K562 (cell line): ENCODE measurements at regions not wholly inside any gene's neighbourhood (a gene's known extent, or its start where the extent isn't known, plus 50 kb on each side); places are given as distances from the start of the nearest gene placed in this dataset.

Source experiments
- CGGBP1 ChIP-seq: fragments of 250-450 bp; sonication (Bioruptor Pico); IDR thresholded peaks from 2 replicates; pipeline ENCODE4 v1.9.0; 2021; ENCODE audit warnings: mild to moderate bottlenecking
- CHCHD3 ChIP-seq: fragments of 250-450 bp; sonication (Bioruptor Pico); IDR thresholded peaks from 2 replicates; pipeline ENCODE4 v2.1.2; 2022; ENCODE audit warnings: mild to moderate bottlenecking
- DIDO1 ChIP-seq: fragments of 450-650 bp; IDR thresholded peaks from 2 replicates; pipeline ENCODE4 v1.6.1; 2016; ENCODE audit warnings: low read depth, missing biosample characterization, missing genetic modification characterization
- DLX4 ChIP-seq: fragments of 250-450 bp; sonication (Bioruptor Pico); IDR thresholded peaks from 2 replicates; pipeline ENCODE4 v1.6.1; 2021; ENCODE audit warnings: mild to moderate bottlenecking
- ESRRA ChIP-seq: fragments of 450-650 bp; IDR thresholded peaks from 2 replicates; pipeline ENCODE4 v1.6.1; 2014; ENCODE audit warnings: low read depth, mild to moderate bottlenecking, moderate library complexity, borderline replicate concordance
- GABPA ChIP-seq: fragments of 200-800 bp; sonication (Bioruptor generic); conservative IDR thresholded peaks from 2 replicates; pipeline ENCODE4 v1.6.1; 2016; ENCODE audit warnings: low read depth, missing genetic modification characterization, missing compliant biosample characterization
- HMG20A ChIP-seq: fragments of 450-650 bp; formaldehyde crosslinking; conservative IDR thresholded peaks from 2 replicates; pipeline ENCODE4 v1.4.0; 2020; ENCODE audit warnings: mild to moderate bottlenecking, mixed read lengths
- HMGN3 ChIP-seq: IDR thresholded peaks from 2 replicates; pipeline ENCODE4 v1.6.1; 2011; ENCODE audit warnings: borderline replicate concordance, low read depth, mild to moderate bottlenecking, mixed read lengths, low read length; ENCODE audit not compliant: insufficient read length; ENCODE audit errors: extremely low read depth
- KDM4B ChIP-seq, 2 experiments: fragments of 450-650 bp in 1 of 2; sonication (generic) in 1 of 2; IDR thresholded peaks; 2 replicates each; pipeline ENCODE4 v1.6.1; 2016 to 2017; ENCODE audit warnings: borderline replicate concordance in 2 of 2, antibody characterized with exemption in 1 of 2, low read depth in 1 of 2, mild to moderate bottlenecking in 1 of 2
- NCOR1 ChIP-seq: fragments of 450-650 bp; IDR thresholded peaks from 2 replicates; pipeline ENCODE4 v1.6.1; 2016; ENCODE audit warnings: mild to moderate bottlenecking, moderate library complexity
- PHF20 ChIP-seq: fragments of 450-650 bp; IDR thresholded peaks from 2 replicates; pipeline ENCODE4 v1.6.1; 2018; ENCODE audit not compliant: partially characterized antibody
- PHF21A ChIP-seq: fragments of 450-650 bp; IDR thresholded peaks from 2 replicates; pipeline ENCODE4 v1.6.1; 2017; ENCODE audit warnings: low read depth, borderline replicate concordance
- RAD21 ChIP-seq, 2 experiments: fragments of 250-450 bp in 1 of 2; fragments of 450-650 bp in 1 of 2; sonication (Bioruptor Pico) in 1 of 2; formaldehyde crosslinking in 1 of 2; IDR thresholded peaks in 1 of 2; conservative IDR thresholded peaks in 1 of 2; 2 replicates each; pipeline versions ENCODE4 v1.4.0 to v1.8.0; 2020 to 2022; ENCODE audit warnings: mild to moderate bottlenecking in 2 of 2, moderate library complexity in 1 of 2
- SIX5 ChIP-seq, 2 experiments: IDR thresholded peaks; 2 replicates each; pipeline ENCODE4 v1.6.1; 2011; ENCODE audit warnings: low read length in 2 of 2, borderline replicate concordance in 1 of 2, low read depth in 1 of 2, mild to moderate bottlenecking in 1 of 2, moderate library complexity in 1 of 2; ENCODE audit not compliant: insufficient read depth in 1 of 2
- SP1 ChIP-seq: sonication (generic); formaldehyde crosslinking; IDR thresholded peaks from 2 replicates; pipeline ENCODE4 v1.8.1; 2022; ENCODE audit warnings: mild to moderate bottlenecking, missing genetic modification reagents
- SREBF2 ChIP-seq: sonication (generic); formaldehyde crosslinking; IDR thresholded peaks from 2 replicates; pipeline ENCODE4 v1.4.0; 2020; ENCODE audit warnings: mild to moderate bottlenecking, missing genetic modification reagents
- TAF1 ChIP-seq: IDR thresholded peaks from 2 replicates; pipeline ENCODE4 v1.6.1; 2011; ENCODE audit warnings: mild to moderate bottlenecking, low read length, moderate library complexity; ENCODE audit not compliant: insufficient read depth, control insufficient read depth, severe bottlenecking; ENCODE audit errors: extremely low read depth
- TEAD1 ChIP-seq, 2 experiments: fragments of 450-650 bp in 1 of 2; sonication (generic) in 1 of 2; formaldehyde crosslinking; IDR thresholded peaks; 2 replicates each; pipeline versions ENCODE4 v1.4.0 to v1.8.0; 2020 to 2022; ENCODE audit warnings: mild to moderate bottlenecking in 2 of 2, missing genetic modification reagents in 1 of 2
- TEAD4 ChIP-seq, 2 experiments: sonication (generic) in 1 of 2; formaldehyde crosslinking in 1 of 2; IDR thresholded peaks; 2 replicates each; pipeline versions ENCODE4 v1.6.1 to v1.8.0; 2012 to 2022; ENCODE audit warnings: borderline replicate concordance in 1 of 2, inconsistent platforms in 1 of 2, low read length in 1 of 2, mild to moderate bottlenecking in 1 of 2, missing genetic modification reagents in 1 of 2
- UBTF ChIP-seq, 2 experiments: IDR thresholded peaks; 2 replicates each; pipeline ENCODE4 v1.6.1; 2012; ENCODE audit warnings: improper control_type of control experiment in 2 of 2, low read depth in 2 of 2, low read length in 2 of 2, borderline replicate concordance in 1 of 2
- USF1 ChIP-seq: sonication (generic); formaldehyde crosslinking; IDR thresholded peaks from 2 replicates; pipeline ENCODE4 v1.9.0; 2022; ENCODE audit warnings: mild to moderate bottlenecking, missing genetic modification reagents
- XRCC5 ChIP-seq: fragments of 200-400 bp; formaldehyde crosslinking; IDR thresholded peaks from 2 replicates; pipeline ENCODE4 v1.6.1; 2017; ENCODE audit warnings: low read depth, mild to moderate bottlenecking, low read length
- ZNF507 ChIP-seq: conservative IDR thresholded peaks from 2 replicates; pipeline ENCODE4 v1.6.1; 2017; ENCODE audit warnings: missing genetic modification characterization, missing compliant biosample characterization
- ZNF589 ChIP-seq: fragments of 200-800 bp; sonication (Bioruptor generic); IDR thresholded peaks from 2 replicates; pipeline ENCODE4 v1.6.1; 2016; ENCODE audit warnings: low read depth, missing genetic modification characterization, missing compliant biosample characterization

DNA sequence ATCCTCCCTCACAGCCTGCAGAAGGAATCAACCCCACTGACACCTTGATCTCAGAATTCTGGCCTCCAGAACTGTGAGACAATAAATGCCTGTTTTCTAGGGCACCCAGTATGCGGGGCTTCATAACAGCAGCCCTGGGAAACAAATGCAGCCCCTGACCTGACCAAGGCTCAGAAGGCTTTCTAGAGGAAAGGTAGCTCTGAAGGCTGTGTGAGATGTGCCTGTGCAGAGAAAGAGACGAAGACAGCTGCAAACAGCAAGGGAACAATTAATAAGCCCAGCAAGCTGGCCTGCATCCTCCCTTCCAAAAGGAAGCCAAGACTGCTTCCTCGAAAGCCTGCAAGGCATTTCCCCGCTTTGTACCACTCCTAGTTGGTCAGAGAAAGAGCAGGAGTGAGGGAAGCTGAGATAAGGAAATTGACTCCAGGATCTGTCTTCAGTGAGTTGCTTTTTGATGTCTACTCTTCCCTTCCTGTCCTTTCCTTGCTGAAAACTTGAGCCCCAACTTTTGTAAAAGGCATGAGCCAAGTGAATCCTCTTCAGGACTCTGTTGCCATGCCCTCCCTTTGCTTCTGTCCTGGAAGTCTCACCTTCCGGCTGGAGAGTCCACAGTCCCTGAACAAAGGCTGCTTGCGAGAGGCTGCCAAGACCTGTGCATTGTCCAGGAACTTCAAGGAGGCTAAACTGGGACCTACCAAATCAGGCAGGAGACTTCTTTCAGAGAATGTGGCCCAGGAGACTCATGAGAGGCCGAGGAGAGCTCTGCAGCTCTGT, 71.2 kb upstream of the ARID5B start (continued):
- TF ChIP-seq TEAD4 (IDR thresholded peaks at IDR 0.05; ENCODE audit: low read length) (no peak), TEAD4 (CRISPR knock-in tag; IDR thresholded peaks at IDR 0.05; ENCODE audit: borderline replicate concordance) (no peak), ESRRA (no peak), PHF21A (no peak), ZNF507 (tag) (no peak), GABPA (tag) (no peak), TAF1 (peak; percentile 16), SP1 (CRISPR knock-in tag) (no peak), RAD21 (CRISPR knock-in tag; conservative IDR thresholded peaks at IDR 0.05 in 1 of 2, IDR thresholded peaks at IDR 0.05 in 1 of 2) (no peak), HMGN3 (no peak), UBTF (IDR thresholded peaks at IDR 0.05; ENCODE audit: borderline replicate concordance in 1 of 2, low read depth in 2 of 2, low read length in 2 of 2) (no peak), SIX5 (IDR thresholded peaks at IDR 0.05; ENCODE audit: borderline replicate concordance in 1 of 2, insufficient read depth in 1 of 2, low read depth in 1 of 2, low read length in 2 of 2) (no peak), TEAD1 (CRISPR knock-in tag; IDR thresholded peaks at IDR 0.05) (no peak), DLX4 (CRISPR knock-in tag) (no peak), KDM4B (IDR thresholded peaks at IDR 0.05; ENCODE audit: borderline replicate concordance in 2 of 2, low read depth in 1 of 2) (no peak), SREBF2 (CRISPR knock-in tag) (no peak), USF1 (no peak), ZNF589 (CRISPR knock-in tag) (peak; percentile 49; the same call in 1 of the 2 replicates), DIDO1 (no peak; the same call in 1 of the 2 replicates), PHF20 (peak; percentile 22), XRCC5 (no peak), HMG20A (CRISPR knock-in tag) (no peak), NCOR1 (no peak), CGGBP1 (CRISPR knock-in tag) (no peak), CHCHD3 (no peak)
